GM19455 (cell line): ENCODE measurements at regions not wholly inside any gene's neighbourhood (a gene's known extent, or its start where the extent isn't known, plus 50 kb on each side); places are given as distances from the start of the nearest gene placed in this dataset.
"Not testable (repeated sequence)": the region's sequence is repeated elsewhere in the genome, so short reads cannot be mapped to it uniquely, and the experiment has no call there.

ENCODE experiments used
- ATAC-seq: cut with Tn5 transposase; IDR thresholded peaks from one replicate; pipeline ENCODE4 v1.9.1; 2021; ENCODE audit not compliant: unreplicated experiment

DNA sequence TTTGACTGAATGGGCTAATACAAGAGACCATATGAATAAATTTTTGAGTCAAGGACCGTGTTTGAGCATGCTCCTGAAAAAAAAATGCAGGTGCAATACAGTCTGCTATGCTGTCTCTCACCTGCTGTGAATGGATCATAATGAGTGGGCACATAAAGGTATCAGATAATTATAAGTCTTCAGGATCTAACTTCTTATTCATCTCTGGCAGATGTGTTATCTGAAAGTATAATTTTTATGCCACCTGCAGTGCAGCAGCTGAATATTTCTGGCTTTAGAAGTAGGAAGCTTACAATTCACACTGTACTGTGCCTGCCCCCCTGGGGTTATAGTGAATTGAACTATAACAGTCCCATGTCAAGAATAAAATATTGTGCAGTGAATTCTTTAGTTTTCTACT lies 333.3 kb downstream of the MRPL39 start:
- no peak for ATAC-seq

DNA sequence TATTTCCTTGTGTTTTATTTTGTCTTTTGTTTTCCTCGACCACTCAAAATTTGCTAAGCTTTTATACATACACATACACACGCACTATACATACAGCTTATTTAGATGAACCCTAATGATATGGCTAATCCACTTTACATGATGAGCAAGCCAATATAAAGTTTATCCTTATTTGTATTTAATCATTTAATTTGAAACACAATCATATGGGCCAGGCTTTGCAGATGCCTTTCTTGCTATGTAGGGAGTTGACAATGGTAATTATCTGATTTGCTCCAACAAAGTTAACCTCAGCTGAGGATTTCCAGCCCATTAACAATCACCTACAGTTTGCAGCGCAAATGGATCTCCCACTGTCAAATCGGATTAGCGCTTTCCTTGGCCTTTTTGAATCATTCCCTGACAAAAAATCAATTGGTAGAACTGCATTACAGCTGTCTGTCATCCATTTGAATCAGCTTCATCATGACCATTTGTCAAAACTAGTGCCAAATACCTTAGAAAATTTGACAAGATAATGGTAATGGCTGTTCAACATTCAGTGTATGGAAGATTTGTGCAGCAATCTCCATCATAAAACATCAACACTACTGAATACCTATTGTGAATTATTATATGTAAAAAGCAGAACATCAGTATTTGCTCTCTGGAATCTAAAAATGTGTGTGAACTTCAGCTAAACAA lies 352.6 kb downstream of the MRPL39 start:
- ATAC-seq = no peak

- no peak for ATAC-seq
Measured at GRCh38 chr21:25246546-25246945, 360.7 kb downstream of the MRPL39 start.

DNA sequence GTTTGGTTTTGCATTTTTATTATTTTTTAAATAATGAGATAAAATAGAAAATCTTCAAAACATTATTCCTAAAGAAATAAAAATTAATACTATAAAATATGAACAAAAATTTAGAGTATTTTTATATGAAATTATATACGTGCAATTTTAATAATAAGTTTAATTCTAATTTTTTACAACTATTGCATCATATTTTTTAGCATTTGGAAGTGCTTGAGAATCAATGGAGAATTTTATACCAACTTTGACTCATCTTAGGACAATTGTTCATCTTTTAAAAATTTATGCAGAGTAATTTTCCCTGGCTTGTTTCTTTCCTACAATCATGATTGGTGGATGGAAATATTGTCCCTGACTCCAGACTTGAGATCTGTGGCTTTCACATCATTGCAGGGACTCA lies 362.5 kb downstream of the MRPL39 start:
- ATAC-seq = no peak

- no peak for ATAC-seq
Measured at GRCh38 chr21:25243808-25244207, 363.5 kb downstream of the MRPL39 start.

- ATAC-seq = no peak
Measured at GRCh38 chr21:25240974-25241373, 366.3 kb downstream of the MRPL39 start.

- ATAC-seq = peak; percentile 93
Measured at GRCh38 chr21:25234857-25235801, 372.2 kb downstream of the MRPL39 start.

DNA sequence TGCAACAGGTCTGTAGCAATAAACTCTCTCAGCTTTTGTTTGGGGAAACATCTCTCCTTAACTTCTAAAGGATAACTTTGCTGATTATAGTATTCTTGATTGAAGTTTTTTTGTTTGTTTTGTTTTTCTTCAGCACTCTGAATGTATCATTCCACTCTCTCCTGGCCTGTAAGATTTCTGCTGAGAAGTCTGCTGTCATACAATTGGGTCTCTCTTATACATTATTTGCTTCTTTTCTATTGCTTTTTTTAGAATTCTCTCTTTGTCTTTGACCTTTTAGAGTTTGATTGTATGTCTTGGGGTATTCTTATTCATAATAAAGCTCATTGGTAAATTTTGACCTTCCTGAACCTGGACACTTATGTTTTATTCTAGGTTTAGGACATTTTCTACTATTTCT lies 386.3 kb downstream of the MRPL39 start:
- no peak for ATAC-seq

GRCh38 chr21:25220169-25220568 lies 387.1 kb downstream of the MRPL39 start:
- no peak for ATAC-seq

DNA sequence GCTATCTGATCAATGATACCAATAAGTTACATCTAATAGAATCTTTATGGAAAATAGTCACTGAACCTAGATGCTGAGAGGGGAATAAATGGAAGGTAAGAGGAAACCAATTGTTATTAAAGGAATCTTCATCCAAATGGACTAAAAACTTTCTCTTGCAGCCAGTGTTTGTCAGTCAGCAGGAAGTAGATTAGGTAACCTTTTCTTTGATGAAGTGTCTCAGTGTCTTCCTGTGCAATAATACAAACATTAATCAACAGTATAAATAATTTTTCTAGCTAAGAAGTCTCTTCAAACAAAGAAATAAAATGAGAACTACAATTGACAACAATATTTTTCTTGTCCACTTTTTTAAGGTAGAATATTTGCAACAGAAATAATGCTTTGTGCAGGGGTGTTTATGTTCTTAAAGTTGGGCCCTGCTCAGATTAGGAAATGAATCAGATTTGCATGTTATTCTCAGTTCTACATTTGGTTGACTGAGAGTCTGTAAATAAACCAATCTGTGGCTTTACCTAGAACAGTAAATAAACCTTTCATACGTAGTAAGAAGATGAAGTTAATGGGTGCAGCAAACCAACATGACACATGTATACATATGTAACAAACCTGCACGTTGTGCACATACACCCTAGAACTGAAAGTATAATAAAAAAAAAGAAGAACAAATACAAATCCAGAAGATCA lies 391.4 kb downstream of the MRPL39 start:
- peak; percentile 94 for ATAC-seq

DNA sequence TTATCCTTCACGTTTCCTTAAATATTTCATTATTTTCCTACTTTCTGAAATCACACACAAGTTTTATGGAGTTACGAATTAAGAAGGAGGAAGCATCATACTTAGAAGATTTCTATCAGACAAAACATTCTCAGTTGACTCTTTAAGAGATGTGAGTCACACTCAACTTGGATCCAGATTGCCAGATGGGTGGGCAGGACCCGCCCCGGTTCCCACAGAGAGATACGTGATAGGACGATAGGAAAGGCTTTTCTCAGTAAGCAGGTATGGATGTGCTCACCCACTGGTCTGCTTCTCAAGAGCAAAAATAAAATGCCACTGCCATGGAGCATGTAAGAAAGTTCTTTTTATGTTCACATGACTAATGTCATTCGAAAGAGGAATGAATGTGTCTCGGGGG lies 392.6 kb downstream of the MRPL39 start:
- ATAC-seq = no peak

DNA sequence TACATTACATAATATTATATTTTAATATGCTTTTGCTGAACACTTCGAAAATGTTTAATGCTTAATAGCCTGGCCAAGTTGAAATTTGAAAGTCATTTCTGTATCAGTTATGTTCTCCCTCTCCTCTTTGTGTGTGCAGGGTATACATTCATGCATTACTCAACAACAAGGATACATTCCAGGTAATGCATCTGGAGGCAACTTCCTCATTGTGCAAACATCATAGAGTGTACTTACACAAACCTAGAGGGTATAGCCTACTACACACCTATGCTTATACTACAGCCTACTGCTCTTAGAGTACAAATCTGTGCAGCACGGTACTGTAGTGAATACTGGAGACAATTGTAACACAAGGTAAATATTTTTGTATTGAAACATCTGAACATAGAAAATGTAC lies 407.3 kb downstream of the MRPL39 start:
- no peak for ATAC-seq

- ATAC-seq = peak; percentile 47
Measured at GRCh38 chr21:25191141-25191540, 416.1 kb downstream of the MRPL39 start.

- no peak for ATAC-seq
Measured at GRCh38 chr21:25189497-25189896, 417.8 kb downstream of the MRPL39 start.

GRCh38 chr21:25188677-25189079 lies 418.6 kb downstream of the MRPL39 start:
- peak; percentile 76 for ATAC-seq

DNA sequence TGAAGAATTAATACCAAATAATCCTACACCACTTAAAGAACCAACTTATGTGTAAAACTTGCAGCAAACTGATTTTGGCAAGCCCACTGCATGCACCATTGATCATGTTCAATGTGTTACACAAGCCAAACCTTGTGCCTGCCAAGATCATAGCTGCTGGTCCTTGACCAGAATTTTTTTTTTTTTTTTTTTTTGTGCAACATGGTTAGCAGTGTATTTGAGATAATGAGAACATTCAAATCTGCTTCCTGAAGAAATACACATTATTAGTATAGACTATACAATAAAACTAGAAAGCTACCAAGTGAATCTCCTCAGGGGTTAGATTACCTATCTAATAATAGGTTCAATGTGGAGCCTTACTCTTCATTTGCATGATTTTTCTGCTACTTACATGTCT lies 421.0 kb downstream of the MRPL39 start:
- no peak for ATAC-seq

DNA sequence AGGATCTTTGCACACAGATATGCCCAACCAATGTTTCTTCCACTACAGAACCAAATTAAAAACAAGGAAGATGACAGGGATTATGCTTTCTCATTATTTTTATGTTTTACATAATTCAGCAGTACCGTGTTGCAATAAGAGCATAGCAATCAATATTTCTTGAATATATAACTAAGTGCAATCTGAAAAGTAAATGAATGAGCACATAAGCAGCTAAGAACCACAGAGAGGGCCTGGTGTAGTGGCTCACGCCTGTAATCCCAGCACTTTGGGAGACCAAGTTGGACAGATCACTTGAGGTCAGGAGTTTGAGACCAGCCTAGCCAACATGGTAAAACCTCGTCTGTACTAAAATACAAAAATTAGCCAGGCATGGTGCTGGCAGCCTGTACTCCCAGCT lies 423.7 kb downstream of the MRPL39 start:
- no peak for ATAC-seq

DNA sequence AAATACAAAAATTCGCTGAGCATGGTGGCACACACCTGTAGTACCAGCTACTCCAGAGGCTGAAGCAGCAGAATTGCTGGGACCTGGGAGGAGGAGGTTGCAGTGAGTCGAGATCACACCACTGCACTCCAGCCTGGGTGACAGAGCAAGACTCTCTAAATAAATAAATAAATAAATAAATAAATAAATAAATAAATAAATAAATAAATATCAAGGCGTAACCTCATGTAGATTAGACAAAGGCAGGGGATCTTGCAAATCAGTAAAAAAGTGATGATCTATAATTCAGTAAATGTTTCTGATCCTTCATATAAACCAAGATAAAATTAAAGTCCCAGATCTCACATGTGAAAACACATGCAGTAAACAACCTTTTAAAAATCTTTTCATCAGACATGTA lies 425.6 kb downstream of the MRPL39 start:
- ATAC-seq = not testable (repeated sequence)

DNA sequence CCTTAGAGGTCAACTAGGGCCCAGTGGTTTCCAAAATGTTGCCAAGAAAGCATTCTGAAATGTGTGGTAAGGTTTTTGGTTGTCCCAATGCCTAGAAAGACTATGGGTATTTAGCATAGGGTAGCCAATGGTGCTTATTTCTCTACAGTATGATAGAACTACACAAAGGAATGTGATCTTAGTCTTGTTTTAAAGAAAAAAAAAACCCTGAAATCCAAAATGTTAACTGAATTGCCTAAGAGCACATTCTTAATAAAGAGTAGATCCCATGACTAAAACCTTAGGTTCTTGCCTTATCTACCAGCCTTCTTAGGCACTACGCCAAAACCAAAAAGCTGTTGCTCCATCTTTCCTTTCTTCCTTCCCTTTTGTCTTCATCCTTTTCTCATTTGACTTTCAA lies 428.2 kb downstream of the MRPL39 start:
- no peak for ATAC-seq

DNA sequence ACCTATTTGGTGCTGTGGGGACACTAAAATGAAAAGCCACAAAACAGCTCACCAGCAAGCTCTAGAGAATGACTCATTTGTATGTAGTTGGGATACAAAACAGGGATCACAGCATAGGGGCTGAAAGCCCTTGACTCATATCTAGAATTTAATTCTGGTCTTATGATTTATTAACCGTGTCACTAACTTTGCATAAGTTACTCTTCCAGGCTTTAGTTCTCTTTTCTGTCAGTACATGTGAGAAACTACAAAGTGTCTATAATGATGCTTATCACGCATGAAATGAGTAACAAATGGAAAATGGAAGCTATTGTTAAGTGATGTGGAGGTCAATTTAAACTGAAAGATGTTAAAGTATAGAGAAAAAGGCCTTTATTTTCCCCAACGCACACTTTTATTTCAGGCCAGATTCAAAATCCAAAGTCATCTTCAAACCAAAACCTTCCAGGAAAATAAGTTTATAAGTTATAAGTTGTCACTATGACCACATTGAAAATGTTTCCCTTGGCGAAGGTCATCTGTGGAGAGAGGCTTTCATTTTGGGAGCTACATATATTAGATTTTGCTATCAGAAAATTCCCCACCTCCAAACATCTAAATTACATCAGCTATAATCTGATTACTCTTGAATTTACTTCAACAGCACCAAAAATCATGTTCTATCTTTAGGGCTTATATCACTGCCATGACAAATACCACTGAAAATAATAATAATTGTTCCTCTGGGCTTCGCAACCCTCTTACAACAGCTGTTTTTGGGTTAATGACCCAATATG lies 430.5 kb downstream of the MRPL39 start:
- ATAC-seq = peak; percentile 87

GRCh38 chr21:25175938-25176337 lies 431.3 kb downstream of the MRPL39 start:
- no peak for ATAC-seq
